ENCODE measurements at regions not wholly inside any gene's neighbourhood (a gene's known extent, or its start where the extent isn't known, plus 50 kb on each side); places are given as distances from the start of the nearest gene placed in this dataset.

- Histone ChIP-seq H3K4me1 (replicated peaks) (no peaks in the 10 kb centered on the region), H3K27me3 (replicated peaks; ENCODE audit: insufficient read depth) (no peaks in the 10 kb centered on the region), H3K4me3 (no peak overlapping the region), H3K36me3 (no peaks in the 10 kb centered on the region), H3K9me3 (no peaks in the 10 kb centered on the region), H3K27ac (no peak overlapping the region)
- no peak for TF ChIP-seq POLR2A (IDR thresholded peaks at IDR 0.05)
- no peak for TF ChIP-seq POLR2AphosphoS5 (IDR thresholded peaks at IDR 0.05)
- TF ChIP-seq, protein P1, sequence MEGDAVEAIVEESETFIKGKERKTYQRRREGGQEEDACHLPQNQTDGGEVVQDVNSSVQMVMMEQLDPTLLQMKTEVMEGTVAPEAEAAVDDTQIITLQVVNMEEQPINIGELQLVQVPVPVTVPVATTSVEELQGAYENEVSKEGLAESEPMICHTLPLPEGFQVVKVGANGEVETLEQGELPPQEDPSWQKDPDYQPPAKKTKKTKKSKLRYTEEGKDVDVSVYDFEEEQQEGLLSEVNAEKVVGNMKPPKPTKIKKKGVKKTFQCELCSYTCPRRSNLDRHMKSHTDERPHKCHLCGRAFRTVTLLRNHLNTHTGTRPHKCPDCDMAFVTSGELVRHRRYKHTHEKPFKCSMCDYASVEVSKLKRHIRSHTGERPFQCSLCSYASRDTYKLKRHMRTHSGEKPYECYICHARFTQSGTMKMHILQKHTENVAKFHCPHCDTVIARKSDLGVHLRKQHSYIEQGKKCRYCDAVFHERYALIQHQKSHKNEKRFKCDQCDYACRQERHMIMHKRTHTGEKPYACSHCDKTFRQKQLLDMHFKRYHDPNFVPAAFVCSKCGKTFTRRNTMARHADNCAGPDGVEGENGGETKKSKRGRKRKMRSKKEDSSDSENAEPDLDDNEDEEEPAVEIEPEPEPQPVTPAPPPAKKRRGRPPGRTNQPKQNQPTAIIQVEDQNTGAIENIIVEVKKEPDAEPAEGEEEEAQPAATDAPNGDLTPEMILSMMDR (IDR thresholded peaks at IDR 0.05): no peak
- intact Hi-C loops (cut with DNase I): no loop called here
- 94% methylated on average over 1 of the region's 1 CpG for WGBS
- DNase-seq (ENCODE audit: low spot score): no peak
These were observed 356.9 kb upstream of the ACTBL2 start for GRCh38 chr5:57839437-57840079.

GRCh38 chr5:57839025-57839424, 356.4 kb upstream of the ACTBL2 start:
- Histone ChIP-seq H3K27me3 (replicated peaks; ENCODE audit: insufficient read depth) (no peaks in the 10 kb centered on the region), H3K4me1 (replicated peaks) (no peaks in the 10 kb centered on the region), H3K9me3 (no peaks in the 10 kb centered on the region), H3K27ac (no peak overlapping the region), H3K36me3 (no peaks in the 10 kb centered on the region), H3K4me3 (no peak overlapping the region)
- intact Hi-C loops (cut with DNase I): no loop called here
- TF ChIP-seq, protein P1 (IDR thresholded peaks at IDR 0.05): no peak
- TF ChIP-seq POLR2AphosphoS5 (IDR thresholded peaks at IDR 0.05) (no peak), POLR2A (IDR thresholded peaks at IDR 0.05) (no peak)
- WGBS: 61% methylated on average over 3 of the region's 3 CpGs
- DNase-seq (ENCODE audit: low spot score): no peak

GRCh38 chr5:57836921-57837320, 354.3 kb upstream of the ACTBL2 start:
- WGBS: 94% methylated on average over 2 of the region's 2 CpGs
- no peaks in the 10 kb centered on the region for H3K9me3 ChIP-seq
- intact Hi-C loops (cut with DNase I): no loop called here
- H3K27ac ChIP-seq: no peak overlapping the region
- H3K27me3 ChIP-seq (replicated peaks; ENCODE audit: insufficient read depth): no peaks in the 10 kb centered on the region
- no peaks in the 10 kb centered on the region for H3K36me3 ChIP-seq
- no peak for DNase-seq (ENCODE audit: low spot score)
- H3K4me3 ChIP-seq: no peak overlapping the region
- H3K4me1 ChIP-seq (replicated peaks): no peaks in the 10 kb centered on the region
- TF ChIP-seq, protein P1 (IDR thresholded peaks at IDR 0.05): no peak
- TF ChIP-seq POLR2A (IDR thresholded peaks at IDR 0.05): no peak
- no peak for TF ChIP-seq POLR2AphosphoS5 (IDR thresholded peaks at IDR 0.05)

GRCh38 chr5:57836331-57836730, 353.7 kb upstream of the ACTBL2 start:
- DNase-seq (ENCODE audit: low spot score): no peak
- intact Hi-C loops (cut with DNase I): no loop called here
- H3K27ac ChIP-seq: no peak overlapping the region
- 100% methylated on average over 2 of the region's 2 CpGs for WGBS
- H3K36me3 ChIP-seq: no peaks in the 10 kb centered on the region
- no peaks in the 10 kb centered on the region for H3K4me1 ChIP-seq (replicated peaks)
- no peaks in the 10 kb centered on the region for H3K27me3 ChIP-seq (replicated peaks; ENCODE audit: insufficient read depth)
- TF ChIP-seq POLR2AphosphoS5 (IDR thresholded peaks at IDR 0.05) (no peak), POLR2A (IDR thresholded peaks at IDR 0.05) (no peak)
- TF ChIP-seq, protein P1 (IDR thresholded peaks at IDR 0.05): no peak
- H3K9me3 ChIP-seq: no peaks in the 10 kb centered on the region
- no peak overlapping the region for H3K4me3 ChIP-seq
